H1 (cell line): ENCODE measurements at regions not wholly inside any gene's neighbourhood (a gene's known extent, or its start where the extent isn't known, plus 50 kb on each side); places are given as distances from the start of the nearest gene placed in this dataset.

Source experiments
- JUND ChIP-seq: IDR thresholded peaks from 2 replicates; pipeline ENCODE4 v1.6.1; 2011; ENCODE audit warnings: mild to moderate bottlenecking, improper control_type of control experiment, low read length
- SP1 ChIP-seq: IDR thresholded peaks from 2 replicates; pipeline ENCODE4 v1.6.1; 2011; ENCODE audit warnings: low read depth, low read length

- TF ChIP-seq SP1 = no peak
- TF ChIP-seq JUND = no peak
Observed at GRCh38 chr5:109614301-109614700, 75.4 kb upstream of the MAN2A1 start.
